H1 (cell line): ENCODE measurements at regions not wholly inside any gene's neighbourhood (a gene's known extent, or its start where the extent isn't known, plus 50 kb on each side); places are given as distances from the start of the nearest gene placed in this dataset.

Experiments
- CTCF ChIA-PET: fragments of 300-600 bp; sonication (Branson Sonifier 250); formaldehyde crosslinking; loops from one replicate; lab custom pipeline; 2021; ENCODE audit not compliant: partially characterized antibody; lab: Charles Lee
- POLR2A ChIA-PET: fragments of 300-600 bp; sonication (Branson Sonifier 250); formaldehyde crosslinking; loops from one replicate; lab custom pipeline; 2021; ENCODE audit warnings: inconsistent platforms; ENCODE audit not compliant: partially characterized antibody; lab: Charles Lee
- DNase-seq, 2 experiments: peaks; one replicate each; pipeline versions ENCODE4 v3.0.0 to v3.0.0-alpha.2; 2010 to 2022; ENCODE audit warnings: low spot score in 2 of 2, low read depth in 1 of 2, mixed read lengths in 1 of 2
- FAIRE-seq: peaks from 2 replicates; lab custom pipeline; 2011; peaks lifted over from hg19 to GRCh38; lab: Jason Lieb, UNC
- H2AFZ ChIP-seq: 2 replicates; pipeline ENCODE4 v1.8.1; 2012; ENCODE audit warnings: low read length, inconsistent platforms
- H2AK5ac ChIP-seq: 2 replicates; pipeline ENCODE4 v1.6.1; 2013; ENCODE audit warnings: low read depth, low read length
- H2BK120ac ChIP-seq: replicated peaks from 2 replicates; pipeline ENCODE3; 2013; ENCODE audit warnings: low read depth, low read length, inconsistent platforms
- H2BK12ac ChIP-seq: 2 replicates; pipeline ENCODE4 v1.6.1; 2013; ENCODE audit warnings: low read depth, low read length
- H2BK15ac ChIP-seq: 2 replicates; pipeline ENCODE4 v1.6.1; 2013; ENCODE audit warnings: low read length
- H2BK20ac ChIP-seq: 2 replicates; pipeline ENCODE4 v1.6.1; 2013; ENCODE audit warnings: low read length
- H2BK5ac ChIP-seq: 2 replicates; pipeline ENCODE4 v1.6.1; 2013; ENCODE audit warnings: low read depth, low read length
- H3K14ac ChIP-seq: 2 replicates; pipeline ENCODE4 v1.6.1; 2013; ENCODE audit warnings: inconsistent platforms; ENCODE audit not compliant: insufficient read length
- H3K18ac ChIP-seq: 2 replicates; pipeline ENCODE4 v1.6.1; 2013; ENCODE audit warnings: low read length; ENCODE audit errors: extremely low read depth
- H3K23ac ChIP-seq: 2 replicates; pipeline ENCODE4 v1.6.1; 2013; ENCODE audit warnings: inconsistent platforms; ENCODE audit not compliant: insufficient read length
- H3K23me2 ChIP-seq: 2 replicates; pipeline ENCODE4 v1.6.1; 2013; ENCODE audit warnings: low read depth, low read length
- H3K27ac ChIP-seq: 2 replicates; pipeline ENCODE4 v1.6.1; 2011; ENCODE audit warnings: low read depth, low read length, inconsistent platforms
- H3K27me3 ChIP-seq, 4 experiments: replicated peaks in 1 of 4; 1 replicate in 1 of 4; 2 replicates in 3 of 4; pipeline versions ENCODE4 v1.6.1 to v1.8.1; 2011 to 2013; ENCODE audit warnings: low read length in 3 of 4, mild to moderate bottlenecking in 3 of 4, inconsistent platforms in 2 of 4, mixed read lengths in 2 of 4, moderate library complexity in 1 of 4; ENCODE audit not compliant: control insufficient read depth in 3 of 4, insufficient read depth in 3 of 4; ENCODE audit errors: extremely low read depth in 1 of 4
- H3K36me3 ChIP-seq, 4 experiments: 2 replicates each; pipeline versions ENCODE4 v1.6.1 to v1.8.1; 2011 to 2013; ENCODE audit warnings: mild to moderate bottlenecking in 4 of 4, low read length in 3 of 4, moderate library complexity in 2 of 4, control low read depth in 1 of 4, inconsistent platforms in 1 of 4; ENCODE audit not compliant: insufficient read depth in 4 of 4, control insufficient read depth in 2 of 4
- H3K4ac ChIP-seq: replicated peaks from 2 replicates; pipeline ENCODE3; 2013; ENCODE audit warnings: low read length, low read depth, mixed read lengths, inconsistent platforms; ENCODE audit not compliant: insufficient read length
- H3K4me1 ChIP-seq, 4 experiments: replicated peaks in 1 of 4; 1 replicate in 1 of 4; 2 replicates in 3 of 4; pipeline versions ENCODE4 v1.6.1 to v1.8.1; 2011 to 2013; ENCODE audit warnings: low read length in 3 of 4, inconsistent platforms in 2 of 4, mixed read lengths in 1 of 4; ENCODE audit not compliant: insufficient read depth in 4 of 4, control insufficient read depth in 3 of 4
- H3K4me2 ChIP-seq, 2 experiments: 2 replicates each; pipeline versions ENCODE4 v1.6.1 to v1.8.1; 2011 to 2013; ENCODE audit warnings: low read depth in 2 of 2, low read length in 2 of 2, control low read depth in 1 of 2, inconsistent platforms in 1 of 2, mild to moderate bottlenecking in 1 of 2; ENCODE audit not compliant: insufficient read depth in 1 of 2
- H3K4me3 ChIP-seq, 4 experiments: fragments of 200-600, 300-600 bp in 1 of 4; sonication (generic), shearing (Covaris generic), sonication (Bioruptor Twin) in 1 of 4; 2 replicates each; pipeline versions ENCODE4 v1.5.1 to v1.8.1; 2011 to 2016; ENCODE audit warnings: low read length in 4 of 4, low read depth in 3 of 4, control low read depth in 2 of 4, inconsistent platforms in 2 of 4, mild to moderate bottlenecking in 2 of 4, mixed read lengths in 1 of 4, moderate library complexity in 1 of 4; ENCODE audit not compliant: insufficient read depth in 2 of 4; ENCODE audit errors: extremely low read depth in 1 of 4
- H3K56ac ChIP-seq: replicated peaks from 2 replicates; pipeline ENCODE3; 2013; ENCODE audit warnings: low read depth, mild to moderate bottlenecking, mixed read lengths, low read length, inconsistent platforms; ENCODE audit not compliant: insufficient read length
- H3K79me1 ChIP-seq: 2 replicates; pipeline ENCODE4 v1.6.1; 2013; ENCODE audit warnings: low read depth, low read length, control low read depth
- H3K79me2 ChIP-seq, 2 experiments: 2 replicates each; pipeline versions ENCODE4 v1.6.1 to v1.8.1; 2012 to 2013; ENCODE audit warnings: low read length in 2 of 2, mild to moderate bottlenecking in 2 of 2, inconsistent platforms in 1 of 2; ENCODE audit not compliant: insufficient read depth in 2 of 2, control insufficient read depth in 1 of 2
- H3K9ac ChIP-seq, 4 experiments: replicated peaks in 1 of 4; 1 replicate in 1 of 4; 2 replicates in 3 of 4; pipeline versions ENCODE4 v1.6.1 to v1.8.1; 2011 to 2013; ENCODE audit warnings: low read depth in 3 of 4, low read length in 3 of 4, control low read depth in 2 of 4, mild to moderate bottlenecking in 2 of 4, moderate library complexity in 2 of 4, inconsistent platforms in 1 of 4; ENCODE audit errors: extremely low read depth in 1 of 4
- H3K9me3 ChIP-seq, 2 experiments: 2 replicates each; pipeline versions ENCODE4 v1.6.1 to v1.8.1; 2012 to 2013; ENCODE audit warnings: mild to moderate bottlenecking in 2 of 2, moderate library complexity in 2 of 2, control low read depth in 1 of 2, inconsistent platforms in 1 of 2, low read depth in 1 of 2, low read length in 1 of 2, mixed read lengths in 1 of 2; ENCODE audit not compliant: insufficient read depth in 2 of 2
- H4K20me1 ChIP-seq, 2 experiments: replicated peaks in 1 of 2; 2 replicates each; pipeline versions ENCODE3 to v1.8.1; 2011 to 2013; ENCODE audit warnings: inconsistent platforms in 2 of 2, low read length in 2 of 2, mild to moderate bottlenecking in 1 of 2; ENCODE audit not compliant: insufficient read depth in 2 of 2, control insufficient read depth in 1 of 2
- H4K5ac ChIP-seq: 2 replicates; pipeline ENCODE4 v1.6.1; 2013; ENCODE audit warnings: low read length, low read depth, mixed read lengths, inconsistent platforms; ENCODE audit not compliant: insufficient read length
- H4K8ac ChIP-seq: 2 replicates; pipeline ENCODE4 v1.8.0; 2013; ENCODE audit warnings: mild to moderate bottlenecking, moderate library complexity, low read length, inconsistent platforms; ENCODE audit not compliant: insufficient read depth; ENCODE audit errors: extremely low read depth
- H4K91ac ChIP-seq: replicated peaks from 2 replicates; pipeline ENCODE3; 2013; ENCODE audit warnings: low read length, mixed read lengths, inconsistent platforms; ENCODE audit not compliant: insufficient read length
- ASH2L ChIP-seq: fragments of 200-600, 300-600 bp; sonication (generic); IDR thresholded peaks from one replicate; pipeline ENCODE4 v1.7.1; 2017; ENCODE audit warnings: low read length
- BRCA1 ChIP-seq: IDR thresholded peaks from 2 replicates; pipeline ENCODE4 v1.6.1; 2012; ENCODE audit warnings: low read depth, low read length, improper control_type of control experiment
- CREB1 ChIP-seq: IDR thresholded peaks from 2 replicates; pipeline ENCODE4 v1.6.1; 2012; ENCODE audit warnings: inconsistent platforms
- EGR1 ChIP-seq: IDR thresholded peaks from 2 replicates; pipeline ENCODE4 v1.6.1; 2011; ENCODE audit warnings: low read depth, low read length, borderline replicate concordance
- GABPA ChIP-seq: IDR thresholded peaks from 2 replicates; pipeline ENCODE4 v1.6.1; 2011; ENCODE audit warnings: mild to moderate bottlenecking, low read length, moderate library complexity, borderline replicate concordance; ENCODE audit not compliant: insufficient read depth
- GTF2F1 ChIP-seq: IDR thresholded peaks from 2 replicates; pipeline ENCODE4 v1.6.1; 2012; ENCODE audit warnings: low read depth, low read length, improper control_type of control experiment, borderline replicate concordance
- RFX5 ChIP-seq: IDR thresholded peaks from 2 replicates; pipeline ENCODE4 v1.6.1; 2011; ENCODE audit warnings: low read depth, low read length, improper control_type of control experiment, borderline replicate concordance
- SIN3A ChIP-seq, 2 experiments: IDR thresholded peaks in 1 of 2; conservative IDR thresholded peaks in 1 of 2; 2 replicates each; pipeline ENCODE4 v1.6.1; 2011 to 2012; ENCODE audit warnings: low read length in 2 of 2, improper control_type of control experiment in 1 of 2, low read depth in 1 of 2, mild to moderate bottlenecking in 1 of 2
- SIX5 ChIP-seq: IDR thresholded peaks from 2 replicates; pipeline ENCODE4 v1.6.1; 2011; ENCODE audit warnings: mild to moderate bottlenecking, low read depth, low read length
- WGBS, 2 experiments: shearing (Covaris generic) in 1 of 2; methylation state at CpG; one replicate each; pipeline versions ENCODE4 v1.1.6 to v1.1.7; 2013 to 2015; ENCODE audit warnings: low lambda C conversion rate in 2 of 2, mixed read lengths in 2 of 2, inconsistent platforms in 1 of 2, low coverage in 1 of 2, missing lambda C conversion rate in 1 of 2; ENCODE audit not compliant: insufficient replicate concordance in 2 of 2, insufficient coverage in 1 of 2, insufficient read length in 1 of 2; ENCODE audit errors: extremely low coverage in 1 of 2, missing lambda C conversion rate in 1 of 2; 5-methylcytosine and 5-hydroxymethylcytosine counted together
- TF ChIP-seq, protein P1 (sequence below): IDR thresholded peaks from 2 replicates; pipeline ENCODE4 v1.6.1; 2012; ENCODE audit warnings: low read length, inconsistent platforms

DNA sequence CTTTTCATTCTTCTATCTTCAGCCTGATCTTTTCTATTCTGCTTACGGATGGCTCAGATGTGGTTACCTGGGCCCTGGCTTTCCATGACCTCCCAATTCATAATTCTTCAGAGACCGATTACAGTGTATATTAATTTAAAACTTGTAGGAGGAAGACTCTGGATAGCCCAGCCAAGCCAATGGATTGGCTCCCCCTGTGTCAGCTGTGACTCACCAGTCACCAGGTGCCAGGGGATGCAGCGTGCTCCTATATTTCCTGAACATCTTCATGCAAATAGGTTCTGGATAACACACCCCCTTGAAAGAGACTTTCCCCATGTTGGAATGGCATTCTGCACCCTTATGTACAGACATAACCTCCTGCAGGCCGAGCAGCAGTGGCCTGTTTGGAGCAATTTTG, 208.3 kb upstream of the WSCD1 start:
- H4K20me1 ChIP-seq = no peaks in the 10 kb centered on the region
- H2BK20ac ChIP-seq = peak overlapping the region; percentile 34; the same call in 1 of the 2 replicates
- H3K4me2 ChIP-seq = no peak overlapping the region
- H2BK15ac ChIP-seq = no peak overlapping the region
- ChIA-PET POLR2A (no interaction called here), CTCF (interaction anchor here (1.6 kb wide), 1 partner anchor 10 kb away, joined by 5 read pairs; no protein-coding TSS in a partner anchor)
- no peaks in the 10 kb centered on the region for H3K79me1 ChIP-seq
- no peak overlapping the region for H2BK120ac ChIP-seq
- no peak overlapping the region for H3K27ac ChIP-seq
- no peak overlapping the region for H2AK5ac ChIP-seq
- H3K18ac ChIP-seq = no peak overlapping the region
- H3K23me2 ChIP-seq = no peaks in the 10 kb centered on the region; the same call in 1 of the 2 replicates
- H3K27me3 ChIP-seq = no peaks in the 10 kb centered on the region; a peak in 1 of 7 replicates
- no peak overlapping the region for H4K91ac ChIP-seq
- 83% methylated on average over 4 of the region's 4 CpGs; no CpG with 5 or more reads in 1 of the 2 experiments for WGBS, 2 experiments
- no peaks in the 10 kb centered on the region for H3K36me3 ChIP-seq
- H3K9ac ChIP-seq = no peak overlapping the region
- no peak overlapping the region for H3K23ac ChIP-seq
- H3K56ac ChIP-seq = no peak overlapping the region
- H3K4ac ChIP-seq = no peak overlapping the region
- no peak overlapping the region for H2AFZ ChIP-seq
- DNase-seq = peak in 1 of 2 experiments; percentile 39
- no peak overlapping the region; the same call in 1 of the 2 replicates for H4K8ac ChIP-seq
- no peak overlapping the region for H3K4me3 ChIP-seq
- no peak overlapping the region for H3K14ac ChIP-seq
- no peak overlapping the region for H4K5ac ChIP-seq
- no peak for FAIRE-seq
- H3K4me1 ChIP-seq = no peaks in the 10 kb centered on the region; a peak in 1 of 7 replicates
- no peak for TF ChIP-seq SIX5
- peak; percentile 90 for TF ChIP-seq RFX5
- TF ChIP-seq, protein P1, sequence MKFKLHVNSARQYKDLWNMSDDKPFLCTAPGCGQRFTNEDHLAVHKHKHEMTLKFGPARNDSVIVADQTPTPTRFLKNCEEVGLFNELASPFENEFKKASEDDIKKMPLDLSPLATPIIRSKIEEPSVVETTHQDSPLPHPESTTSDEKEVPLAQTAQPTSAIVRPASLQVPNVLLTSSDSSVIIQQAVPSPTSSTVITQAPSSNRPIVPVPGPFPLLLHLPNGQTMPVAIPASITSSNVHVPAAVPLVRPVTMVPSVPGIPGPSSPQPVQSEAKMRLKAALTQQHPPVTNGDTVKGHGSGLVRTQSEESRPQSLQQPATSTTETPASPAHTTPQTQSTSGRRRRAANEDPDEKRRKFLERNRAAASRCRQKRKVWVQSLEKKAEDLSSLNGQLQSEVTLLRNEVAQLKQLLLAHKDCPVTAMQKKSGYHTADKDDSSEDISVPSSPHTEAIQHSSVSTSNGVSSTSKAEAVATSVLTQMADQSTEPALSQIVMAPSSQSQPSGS = no peak
- no peak for TF ChIP-seq GTF2F1
- TF ChIP-seq GABPA = no peak
- TF ChIP-seq EGR1 = no peak
- TF ChIP-seq SIN3A (conservative IDR thresholded peaks at IDR 0.05 in 1 of 2, IDR thresholded peaks at IDR 0.05 in 1 of 2; ENCODE audit: low read depth in 1 of 2, low read length in 2 of 2) = no peak
- no peak for TF ChIP-seq BRCA1
- peak; percentile 56; the same call in 1 of the 2 replicates for TF ChIP-seq CREB1
- no peak for TF ChIP-seq ASH2L
- H3K79me2 ChIP-seq = no peaks in the 10 kb centered on the region
- no peak overlapping the region for H2BK5ac ChIP-seq
- H3K9me3 ChIP-seq = no peaks in the 10 kb centered on the region
- no peak overlapping the region for H2BK12ac ChIP-seq
